ENCODE measurements at regions not wholly inside any gene's neighbourhood (a gene's known extent, or its start where the extent isn't known, plus 50 kb on each side); places are given as distances from the start of the nearest gene placed in this dataset.

- no peaks in the 10 kb centered on the region for H3K27me3 Mint-ChIP-seq (ENCODE audit: low read depth)
- no peaks in the 10 kb centered on the region for H3K4me1 Mint-ChIP-seq (ENCODE audit: low read depth)
Observed at GRCh38 chr10:78766603-78767002, 302.2 kb upstream of the ZMIZ1 start.

GRCh38 chr10:78768041-78768835 lies 300.5 kb upstream of the ZMIZ1 start:
- no peaks in the 10 kb centered on the region for H3K9me3 Mint-ChIP-seq
- H3K36me3 Mint-ChIP-seq (ENCODE audit: low read depth) = no peaks in the 10 kb centered on the region
- no peaks in the 10 kb centered on the region for H3K27me3 Mint-ChIP-seq (ENCODE audit: low read depth)
- no peak overlapping the region for H3K27ac Mint-ChIP-seq
- no peak overlapping the region for H3K4me3 Mint-ChIP-seq
- no peaks in the 10 kb centered on the region for H3K4me1 Mint-ChIP-seq (ENCODE audit: low read depth)
- DNase-seq (ENCODE audit: low spot score) = no peak

More at GRCh38 chr10:78766603-78767002, 302.2 kb upstream of the ZMIZ1 start:
- no peaks in the 10 kb centered on the region for H3K36me3 Mint-ChIP-seq (ENCODE audit: low read depth)
- H3K27ac Mint-ChIP-seq = no peak overlapping the region
- no peak overlapping the region for H3K4me3 Mint-ChIP-seq
- no peaks in the 10 kb centered on the region for H3K9me3 Mint-ChIP-seq
- DNase-seq (ENCODE audit: low spot score) = no peak

- Mint-ChIP-seq H3K27me3 (ENCODE audit: low read depth) (no peaks in the 10 kb centered on the region), H3K4me3 (no peak overlapping the region)
Observed at GRCh38 chr10:78768876-78769275, 299.9 kb upstream of the ZMIZ1 start.

GRCh38 chr10:78769526-78769925 lies 299.2 kb upstream of the ZMIZ1 start:
- no peaks in the 10 kb centered on the region for H3K27me3 Mint-ChIP-seq (ENCODE audit: low read depth)
- no peak overlapping the region for H3K27ac Mint-ChIP-seq
- no peak for DNase-seq (ENCODE audit: low spot score)
- H3K36me3 Mint-ChIP-seq (ENCODE audit: low read depth) = no peaks in the 10 kb centered on the region
- no peaks in the 10 kb centered on the region for H3K9me3 Mint-ChIP-seq
- no peaks in the 10 kb centered on the region for H3K4me1 Mint-ChIP-seq (ENCODE audit: low read depth)
- no peak overlapping the region for H3K4me3 Mint-ChIP-seq

More at GRCh38 chr10:78768876-78769275, 299.9 kb upstream of the ZMIZ1 start:
- DNase-seq (ENCODE audit: low spot score) = no peak
- Mint-ChIP-seq H3K36me3 (ENCODE audit: low read depth) (no peaks in the 10 kb centered on the region), H3K9me3 (no peaks in the 10 kb centered on the region), H3K4me1 (ENCODE audit: low read depth) (no peaks in the 10 kb centered on the region), H3K27ac (no peak overlapping the region)

GRCh38 chr10:78770167-78771090 lies 298.3 kb upstream of the ZMIZ1 start:
- H3K4me3 Mint-ChIP-seq = no peak overlapping the region
- no peaks in the 10 kb centered on the region for H3K27me3 Mint-ChIP-seq (ENCODE audit: low read depth)
- no peak overlapping the region for H3K27ac Mint-ChIP-seq
- DNase-seq (ENCODE audit: low spot score) = no peak
- no peaks in the 10 kb centered on the region for H3K9me3 Mint-ChIP-seq
- no peaks in the 10 kb centered on the region for H3K4me1 Mint-ChIP-seq (ENCODE audit: low read depth)
- no peaks in the 10 kb centered on the region for H3K36me3 Mint-ChIP-seq (ENCODE audit: low read depth)

- H3K36me3 Mint-ChIP-seq (ENCODE audit: low read depth) = no peaks in the 10 kb centered on the region
- no peak for DNase-seq (ENCODE audit: low spot score)
- no peak overlapping the region for H3K4me3 Mint-ChIP-seq
- H3K9me3 Mint-ChIP-seq = no peaks in the 10 kb centered on the region
- H3K4me1 Mint-ChIP-seq (ENCODE audit: low read depth) = no peaks in the 10 kb centered on the region
- H3K27ac Mint-ChIP-seq = no peak overlapping the region
- H3K27me3 Mint-ChIP-seq (ENCODE audit: low read depth) = no peaks in the 10 kb centered on the region
Observed at GRCh38 chr10:78771260-78771659, 297.5 kb upstream of the ZMIZ1 start.

- Mint-ChIP-seq H3K27ac (no peak overlapping the region), H3K4me1 (ENCODE audit: low read depth) (no peaks in the 10 kb centered on the region), H3K4me3 (no peak overlapping the region), H3K36me3 (ENCODE audit: low read depth) (no peaks in the 10 kb centered on the region), H3K9me3 (no peaks in the 10 kb centered on the region), H3K27me3 (ENCODE audit: low read depth) (no peaks in the 10 kb centered on the region)
- no peak for DNase-seq (ENCODE audit: low spot score)
Observed at GRCh38 chr10:78771808-78772455, 296.8 kb upstream of the ZMIZ1 start.

GRCh38 chr10:78772486-78772885 lies 296.3 kb upstream of the ZMIZ1 start:
- H3K4me1 Mint-ChIP-seq (ENCODE audit: low read depth) = no peaks in the 10 kb centered on the region
- DNase-seq (ENCODE audit: low spot score) = no peak
- H3K27me3 Mint-ChIP-seq (ENCODE audit: low read depth) = no peaks in the 10 kb centered on the region
- no peaks in the 10 kb centered on the region for H3K9me3 Mint-ChIP-seq
- H3K27ac Mint-ChIP-seq = no peak overlapping the region
- H3K4me3 Mint-ChIP-seq = no peak overlapping the region
- H3K36me3 Mint-ChIP-seq (ENCODE audit: low read depth) = no peaks in the 10 kb centered on the region

GRCh38 chr10:78772986-78773530 lies 295.7 kb upstream of the ZMIZ1 start:
- Mint-ChIP-seq H3K4me1 (ENCODE audit: low read depth) (no peaks in the 10 kb centered on the region), H3K4me3 (no peak overlapping the region), H3K27ac (no peak overlapping the region), H3K9me3 (no peaks in the 10 kb centered on the region), H3K27me3 (ENCODE audit: low read depth) (no peaks in the 10 kb centered on the region), H3K36me3 (ENCODE audit: low read depth) (no peaks in the 10 kb centered on the region)
- DNase-seq (ENCODE audit: low spot score) = no peak

- H3K4me3 Mint-ChIP-seq = no peak overlapping the region
- no peak for DNase-seq (ENCODE audit: low spot score)
- H3K4me1 Mint-ChIP-seq (ENCODE audit: low read depth) = no peaks in the 10 kb centered on the region
- H3K27me3 Mint-ChIP-seq (ENCODE audit: low read depth) = no peaks in the 10 kb centered on the region
- H3K27ac Mint-ChIP-seq = no peak overlapping the region
- H3K36me3 Mint-ChIP-seq (ENCODE audit: low read depth) = no peaks in the 10 kb centered on the region
- H3K9me3 Mint-ChIP-seq = no peaks in the 10 kb centered on the region
Observed at GRCh38 chr10:78774614-78774998, 294.2 kb upstream of the ZMIZ1 start.

GRCh38 chr10:78774999-78775711 lies 293.6 kb upstream of the ZMIZ1 start:
- no peaks in the 10 kb centered on the region for H3K36me3 Mint-ChIP-seq (ENCODE audit: low read depth)
- no peak overlapping the region for H3K4me3 Mint-ChIP-seq
- H3K27me3 Mint-ChIP-seq (ENCODE audit: low read depth) = no peaks in the 10 kb centered on the region

GRCh38 chr10:78775891-78776290 lies 292.9 kb upstream of the ZMIZ1 start:
- Mint-ChIP-seq H3K4me1 (ENCODE audit: low read depth) (no peaks in the 10 kb centered on the region), H3K36me3 (ENCODE audit: low read depth) (no peaks in the 10 kb centered on the region), H3K27ac (no peak overlapping the region), H3K9me3 (no peaks in the 10 kb centered on the region), H3K27me3 (ENCODE audit: low read depth) (no peaks in the 10 kb centered on the region), H3K4me3 (no peak overlapping the region)
- no peak for DNase-seq (ENCODE audit: low spot score)

More at GRCh38 chr10:78774999-78775711, 293.6 kb upstream of the ZMIZ1 start:
- Mint-ChIP-seq H3K9me3 (no peaks in the 10 kb centered on the region), H3K27ac (no peak overlapping the region), H3K4me1 (ENCODE audit: low read depth) (no peaks in the 10 kb centered on the region)
- no peak for DNase-seq (ENCODE audit: low spot score)

- no peak for DNase-seq (ENCODE audit: low spot score)
- Mint-ChIP-seq H3K9me3 (no peaks in the 10 kb centered on the region), H3K36me3 (ENCODE audit: low read depth) (no peaks in the 10 kb centered on the region), H3K27ac (no peak overlapping the region), H3K4me1 (ENCODE audit: low read depth) (no peaks in the 10 kb centered on the region), H3K4me3 (no peak overlapping the region), H3K27me3 (ENCODE audit: low read depth) (no peaks in the 10 kb centered on the region)
Observed at GRCh38 chr10:78776756-78777155, 292.0 kb upstream of the ZMIZ1 start.

All from T-helper 2 cell treated with Interferon-gamma antibody and Interleukin-4, amounts not matched to agents 5 μg/mL and 100 μg/mL, for 36 hours (primary cell).